Inflammatory macrophage treated with lipopolysaccharide for 4 hours (primary cell): ENCODE measurements at regions not wholly inside any gene's neighbourhood (a gene's known extent, or its start where the extent isn't known, plus 50 kb on each side); places are given as distances from the start of the nearest gene placed in this dataset.
"Not testable (repeated sequence)": the region's sequence is repeated elsewhere in the genome, so short reads cannot be mapped to it uniquely, and the experiment has no call there.

Experiments
- DNase-seq: peaks from one replicate; pipeline ENCODE4 v3.0.0-alpha.2; 2020

- DNase-seq: no peak
These were observed 151.2 kb downstream of the NAA11 start for GRCh38 chr4:79174490-79175252.

- no peak for DNase-seq
These were observed 152.7 kb downstream of the NAA11 start for GRCh38 chr4:79173186-79173585.

DNA sequence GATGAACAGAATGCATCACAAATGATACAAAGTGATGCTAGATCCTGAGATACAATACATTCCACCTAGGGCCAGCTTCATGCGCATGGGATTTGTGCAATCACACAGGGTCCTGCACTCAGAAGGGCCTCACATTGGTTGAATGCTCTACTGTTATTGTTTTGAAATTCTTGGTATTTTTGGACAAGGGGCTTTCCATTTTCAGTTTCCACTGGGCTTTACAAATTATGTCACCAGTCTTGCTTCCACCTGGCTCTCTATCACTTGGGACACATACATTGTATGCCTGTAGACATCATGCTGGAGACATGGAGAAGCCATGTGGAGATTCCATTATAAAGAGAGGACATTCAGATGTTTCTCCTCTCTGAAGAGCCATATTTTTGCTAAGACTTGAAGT lies 155.8 kb downstream of the NAA11 start:
- DNase-seq: no peak

DNA sequence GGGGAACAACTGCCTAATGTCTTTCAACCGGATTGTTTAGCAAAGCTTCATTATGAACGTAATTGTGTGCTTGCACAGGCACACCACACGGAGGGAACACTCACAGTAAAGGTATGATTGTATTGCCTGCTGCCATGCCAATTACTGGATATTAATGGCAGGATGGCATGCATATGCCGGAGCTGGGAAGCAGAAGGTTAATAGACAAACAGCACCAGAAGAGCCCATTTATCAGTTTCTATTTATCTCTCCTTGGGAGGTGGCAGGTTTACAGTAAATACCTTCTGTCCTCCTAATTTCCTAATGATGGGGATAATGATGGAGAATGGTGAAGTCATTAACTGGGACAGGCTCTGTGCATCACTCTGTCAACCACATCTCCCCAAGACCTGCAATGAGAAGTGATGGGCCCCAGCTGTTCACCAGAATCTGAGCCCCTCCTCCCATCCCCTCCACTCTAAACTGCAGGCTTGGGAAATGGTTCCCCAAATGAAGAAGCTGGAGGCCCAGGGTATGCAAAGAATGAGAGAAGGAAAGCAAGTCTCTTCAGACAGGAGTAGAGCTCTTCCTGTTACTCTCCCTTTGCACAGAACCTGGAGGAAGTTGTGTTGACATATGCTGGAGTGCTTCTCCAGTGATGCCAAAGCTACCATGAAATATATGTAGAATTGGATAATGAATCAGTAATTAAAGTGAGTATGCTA lies 160.8 kb downstream of the NAA11 start:
- DNase-seq: no peak

- no peak for DNase-seq
These were observed 161.8 kb downstream of the NAA11 start for GRCh38 chr4:79163981-79164490.

GRCh38 chr4:79160962-79161361 lies 164.9 kb downstream of the NAA11 start:
- DNase-seq: no peak

- DNase-seq: not testable (repeated sequence)
These were observed 167.2 kb downstream of the NAA11 start for GRCh38 chr4:79158705-79159104.

DNA sequence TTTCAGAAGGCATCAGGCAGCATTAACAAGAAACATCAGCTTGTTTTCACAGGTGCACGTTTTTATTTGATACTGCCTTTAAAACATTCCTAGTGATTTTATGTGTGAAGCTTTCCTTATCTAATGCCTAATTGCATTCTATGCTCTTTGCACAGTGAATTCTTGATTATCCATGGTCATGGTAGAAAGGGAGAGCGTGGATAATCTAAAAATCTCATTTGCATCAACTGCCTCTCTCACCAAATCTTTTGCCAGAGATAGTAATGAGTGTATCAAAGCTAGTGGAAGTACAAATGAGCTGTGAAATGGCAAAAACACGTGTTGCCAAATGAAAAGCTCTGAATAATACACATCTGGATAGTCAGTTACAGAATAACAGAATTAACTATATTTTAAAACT lies 170.5 kb downstream of the NAA11 start:
- no peak for DNase-seq

GRCh38 chr4:79150820-79151416 lies 174.9 kb downstream of the NAA11 start:
- no peak for DNase-seq

DNA sequence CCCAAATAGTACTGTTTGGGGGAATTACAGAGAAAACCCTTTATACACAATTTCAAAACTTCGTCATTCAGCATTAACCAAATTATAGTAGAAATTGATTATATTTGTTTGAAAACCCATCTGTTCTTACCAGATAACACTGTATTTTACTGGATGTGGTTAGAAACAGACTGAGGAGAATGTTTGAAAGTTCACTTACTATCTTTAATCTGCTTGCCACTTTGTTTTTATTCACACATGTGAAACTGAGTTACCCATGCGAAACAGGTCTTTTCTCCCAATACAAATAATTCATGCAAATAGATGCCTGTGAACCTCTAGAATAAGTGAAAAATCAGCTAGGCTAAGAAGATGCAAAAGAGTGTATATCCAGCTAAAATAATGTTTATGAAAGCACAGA lies 177.5 kb downstream of the NAA11 start:
- DNase-seq: no peak

DNA sequence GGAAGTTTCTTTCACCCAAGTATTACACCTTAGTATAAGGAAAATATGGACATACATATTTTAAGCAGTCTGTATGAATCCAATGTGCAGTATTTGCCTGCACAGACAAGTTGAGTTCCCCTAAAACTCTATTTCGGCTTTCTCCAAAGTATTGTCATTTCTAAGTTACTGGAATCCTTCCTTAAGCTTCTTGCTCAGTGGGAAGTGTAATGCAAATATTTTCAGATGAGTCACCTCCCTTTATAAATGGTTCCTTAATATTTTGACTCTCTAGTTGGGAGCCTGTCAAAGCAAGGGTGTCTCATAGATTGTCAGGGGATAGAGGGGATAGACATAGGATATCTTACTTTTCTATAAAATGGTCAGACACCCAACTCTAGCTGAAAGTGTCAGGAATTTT lies 178.6 kb downstream of the NAA11 start:
- DNase-seq: no peak

GRCh38 chr4:79141530-79141929 lies 184.3 kb downstream of the NAA11 start:
- DNase-seq: no peak

DNA sequence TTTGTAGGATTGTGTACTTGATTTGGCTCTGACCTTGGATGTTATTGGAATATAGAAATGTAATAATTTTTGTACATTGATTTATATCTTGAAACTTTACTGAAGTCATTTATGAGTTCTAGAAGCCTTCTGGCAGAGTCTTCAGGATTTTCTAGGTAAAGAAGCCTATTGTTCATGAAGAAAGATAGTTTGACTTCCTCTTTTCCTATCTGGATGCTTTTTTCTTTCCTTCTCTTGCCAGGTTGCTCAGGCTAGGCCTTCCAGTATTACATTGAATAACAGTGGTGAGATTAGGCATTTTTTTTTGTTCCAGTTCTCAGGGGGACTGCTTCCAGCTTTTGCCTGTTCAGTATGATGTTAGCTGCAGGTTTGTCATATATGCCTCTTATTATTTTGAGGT lies 191.1 kb downstream of the NAA11 start:
- DNase-seq: no peak

DNA sequence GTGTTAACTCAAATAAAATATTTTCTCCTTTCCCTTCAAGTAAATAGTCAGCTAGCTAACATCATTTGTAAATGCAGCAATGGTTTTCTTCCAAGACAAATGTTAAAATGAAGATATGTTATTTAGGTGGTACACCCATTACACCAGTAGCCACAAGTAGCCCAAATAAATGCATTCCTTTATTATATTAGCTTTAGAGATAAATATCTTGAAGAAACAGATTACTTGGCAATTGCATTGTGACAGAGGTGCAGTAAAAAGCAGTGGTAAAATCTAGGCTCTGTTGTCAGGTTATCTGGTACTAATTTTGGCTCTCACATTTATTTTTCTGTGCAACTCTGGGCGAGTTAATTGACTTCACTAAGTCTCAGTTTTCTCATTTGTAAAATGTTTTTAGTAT lies 193.0 kb downstream of the NAA11 start:
- DNase-seq: no peak

DNA sequence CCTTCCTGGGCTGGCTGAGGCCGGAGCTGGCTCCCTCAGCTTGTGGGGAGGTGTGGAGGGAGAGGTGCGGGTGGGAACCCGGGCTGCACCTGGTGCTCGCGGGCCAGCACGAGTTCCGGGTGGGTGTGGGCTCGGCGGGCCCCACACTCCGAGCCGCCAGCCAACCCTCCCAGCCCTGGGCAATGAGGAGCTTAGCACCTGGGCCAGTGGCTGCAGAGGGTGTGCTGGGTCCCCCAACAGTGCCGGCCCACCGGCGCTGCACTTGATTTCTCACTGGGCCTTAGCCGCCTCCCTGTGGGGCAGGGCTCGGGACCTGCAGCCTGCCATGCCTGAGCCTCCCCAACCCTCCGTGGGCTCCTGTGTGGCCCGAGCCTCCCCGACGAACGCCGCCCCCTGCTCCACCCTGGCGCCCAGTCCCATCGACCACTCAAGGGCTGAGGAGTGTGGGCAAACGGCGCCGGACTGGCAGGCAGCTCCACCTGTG lies 182.7 kb upstream of the PAQR3 start:
- no peak for DNase-seq

GRCh38 chr4:79121223-79121622 lies 182.0 kb upstream of the PAQR3 start:
- no peak for DNase-seq

DNA sequence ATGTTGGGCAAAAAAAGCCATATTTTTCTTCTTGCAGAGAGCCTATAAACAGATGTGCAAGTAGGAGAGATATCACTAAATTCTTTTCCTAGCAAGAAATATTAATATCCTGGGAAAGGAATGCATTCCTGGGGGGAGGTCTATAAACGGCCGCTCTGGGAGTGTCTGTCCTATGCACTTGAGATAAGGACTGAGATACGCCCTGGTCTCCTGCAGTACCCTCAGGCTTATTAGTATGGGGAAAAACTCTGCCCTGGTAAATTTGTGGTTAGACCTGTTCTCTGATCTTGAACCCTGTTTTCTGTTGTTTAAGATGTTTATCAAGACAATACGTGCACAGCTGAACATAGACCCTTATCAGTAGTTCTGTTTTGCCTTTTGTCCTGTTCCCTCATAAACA lies 177.8 kb upstream of the PAQR3 start:
- DNase-seq: not testable (repeated sequence)

- DNase-seq: no peak
These were observed 167.8 kb upstream of the PAQR3 start for GRCh38 chr4:79107014-79107413.

- no peak for DNase-seq
These were observed 149.9 kb upstream of the PAQR3 start for GRCh38 chr4:79088946-79089691.

DNA sequence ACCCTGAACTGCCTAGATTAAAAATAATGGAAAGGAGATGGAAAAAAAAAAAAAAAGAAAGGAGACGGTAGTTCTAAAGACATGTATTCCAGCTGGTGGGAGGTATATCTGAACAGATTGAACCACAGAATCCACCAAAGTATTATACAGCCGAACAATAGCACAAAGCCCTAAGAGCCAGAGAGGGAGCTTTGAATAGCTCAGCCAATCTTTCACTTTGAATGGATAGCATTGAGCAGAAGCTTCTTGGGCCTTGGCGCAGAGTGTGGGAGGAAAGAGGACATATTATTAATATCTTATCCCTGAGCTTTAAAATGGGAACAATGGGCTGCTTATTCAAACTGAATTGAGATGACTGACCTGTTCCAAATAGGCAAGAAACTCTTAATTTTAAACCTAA lies 147.8 kb upstream of the PAQR3 start:
- DNase-seq: no peak

DNA sequence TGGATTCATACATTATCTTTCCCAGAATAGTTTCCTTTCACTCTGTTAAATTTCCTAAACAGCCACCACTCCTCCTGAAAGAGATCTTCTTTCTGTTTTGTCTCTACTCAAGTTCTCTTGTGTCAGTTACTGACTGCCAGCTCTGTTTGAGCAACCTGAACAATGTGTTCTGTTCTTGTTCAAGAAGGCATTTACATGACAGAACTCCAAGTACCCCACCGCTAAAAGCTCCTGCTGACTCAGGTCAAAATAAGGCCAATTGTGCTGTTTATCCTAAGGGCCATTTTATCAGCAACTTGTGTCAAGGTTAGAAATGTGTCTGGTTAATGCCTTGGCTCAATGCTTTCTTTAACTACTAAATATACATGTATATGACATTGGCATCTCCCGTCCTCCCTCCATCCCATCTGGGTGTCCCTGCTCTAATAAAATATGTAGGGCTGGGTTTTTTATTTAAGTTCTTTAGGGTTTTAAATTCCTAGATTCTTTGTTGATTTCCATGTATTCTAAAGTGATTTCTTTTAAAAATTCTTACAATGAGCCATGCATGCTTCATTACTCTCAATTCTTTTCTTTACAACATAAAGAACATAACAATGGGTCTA lies 144.3 kb upstream of the PAQR3 start:
- no peak for DNase-seq

GRCh38 chr4:79082997-79083396 lies 143.8 kb upstream of the PAQR3 start:
- DNase-seq: no peak

GRCh38 chr4:79081973-79082372 lies 142.7 kb upstream of the PAQR3 start:
- DNase-seq: no peak
